ENCODE measurements at regions not wholly inside any gene's neighbourhood (a gene's known extent, or its start where the extent isn't known, plus 50 kb on each side); places are given as distances from the start of the nearest gene placed in this dataset.

- no peak for DNase-seq
Measured at GRCh38 chr20:59403962-59404314, 103.5 kb downstream of the EDN3 start.

GRCh38 chr20:59404749-59405148 lies 104.3 kb downstream of the EDN3 start:
- DNase-seq: no peak

GRCh38 chr20:59405226-59406200 lies 105.1 kb downstream of the EDN3 start:
- no peak for DNase-seq

GRCh38 chr20:59406446-59406845 lies 106.0 kb downstream of the EDN3 start:
- DNase-seq: no peak

- DNase-seq: no peak
Measured at GRCh38 chr20:59411170-59411569, 110.8 kb downstream of the EDN3 start.

- DNase-seq: no peak
Measured at GRCh38 chr20:59411589-59411988, 111.2 kb downstream of the EDN3 start.

- no peak for DNase-seq
Measured at GRCh38 chr20:59412181-59412580, 111.8 kb downstream of the EDN3 start.

GRCh38 chr20:59412875-59413284 lies 112.5 kb downstream of the EDN3 start:
- no peak for DNase-seq

GRCh38 chr20:59413326-59413865 lies 113.0 kb downstream of the EDN3 start:
- no peak for DNase-seq

- DNase-seq: no peak
Measured at GRCh38 chr20:59414936-59415623, 114.7 kb downstream of the EDN3 start.

GRCh38 chr20:59416916-59417315 lies 116.5 kb downstream of the EDN3 start:
- no peak for DNase-seq

- DNase-seq: no peak
Measured at GRCh38 chr20:59421089-59421488, 120.7 kb downstream of the EDN3 start.

- DNase-seq: no peak
Measured at GRCh38 chr20:59421920-59422637, 121.7 kb downstream of the EDN3 start.

- DNase-seq: no peak
Measured at GRCh38 chr20:59422872-59423544, 122.6 kb downstream of the EDN3 start.

- no peak for DNase-seq
Measured at GRCh38 chr20:59424976-59425375, 124.6 kb downstream of the EDN3 start.

- DNase-seq: no peak
Measured at GRCh38 chr20:59425572-59425971, 125.2 kb downstream of the EDN3 start.

- no peak for DNase-seq
Measured at GRCh38 chr20:59428006-59428405, 127.6 kb downstream of the EDN3 start.

GRCh38 chr20:59428441-59429205 lies 128.2 kb downstream of the EDN3 start:
- no peak for DNase-seq

GRCh38 chr20:59429396-59429795 lies 129.0 kb downstream of the EDN3 start:
- no peak for DNase-seq

GRCh38 chr20:59431014-59431413 lies 130.6 kb downstream of the EDN3 start:
- no peak for DNase-seq

GRCh38 chr20:59434960-59435359 lies 134.5 kb downstream of the EDN3 start:
- no peak for DNase-seq

- no peak for DNase-seq
Measured at GRCh38 chr20:59435518-59435917, 135.1 kb downstream of the EDN3 start.

All from NCI-H187 treated with DMSO at 0.1 percent for 48 hours (cell line).